HS-27A (cell line): ENCODE measurements at regions not wholly inside any gene's neighbourhood (a gene's known extent, or its start where the extent isn't known, plus 50 kb on each side); places are given as distances from the start of the nearest gene placed in this dataset.
"Not testable (repeated sequence)": the region's sequence is repeated elsewhere in the genome, so short reads cannot be mapped to it uniquely, and the experiment has no call there.

Experiments used
- DNase-seq: peaks from one replicate; pipeline ENCODE4 v3.0.0-alpha.2; 2012; ENCODE audit warnings: low read depth, missing footprints

DNA sequence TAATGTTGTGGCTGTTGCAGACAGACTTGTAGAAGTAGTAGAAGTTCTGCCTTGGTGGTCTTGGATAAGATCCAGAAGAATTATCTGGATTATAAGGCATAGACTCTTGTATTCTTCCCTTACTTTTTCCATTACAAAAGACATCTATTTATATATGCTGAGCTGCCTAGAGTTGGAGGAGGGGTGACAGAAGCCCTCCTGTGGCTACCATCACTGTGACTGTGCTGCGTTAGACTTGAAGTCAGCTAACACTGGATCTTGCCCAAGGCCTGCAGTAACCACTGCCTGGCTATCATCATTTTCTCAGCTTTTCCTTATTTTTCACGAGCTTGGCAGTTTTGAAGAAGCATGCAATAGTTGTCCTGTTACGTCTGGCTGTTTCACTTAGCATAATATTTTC lies 684.8 kb upstream of the BCHE start:
- DNase-seq: no peak

DNA sequence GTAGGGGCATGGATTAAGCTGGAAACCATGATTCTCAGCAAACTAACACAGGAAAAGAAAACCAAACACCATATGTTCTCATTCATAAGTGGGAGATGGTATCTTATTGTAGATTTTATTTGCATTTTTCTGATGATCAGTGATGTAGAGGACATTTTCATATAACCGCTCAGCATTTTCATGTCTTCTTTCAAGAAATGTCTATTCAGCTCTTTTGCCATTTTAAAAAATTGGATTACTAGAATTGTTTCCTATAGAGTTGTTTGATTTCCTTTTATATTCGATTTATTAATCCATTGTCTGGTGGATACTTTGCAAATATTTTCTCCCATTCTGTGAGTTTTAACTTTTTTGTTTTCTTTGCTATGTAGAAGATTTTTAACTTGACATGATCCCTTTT lies 682.2 kb upstream of the BCHE start:
- DNase-seq: no peak

DNA sequence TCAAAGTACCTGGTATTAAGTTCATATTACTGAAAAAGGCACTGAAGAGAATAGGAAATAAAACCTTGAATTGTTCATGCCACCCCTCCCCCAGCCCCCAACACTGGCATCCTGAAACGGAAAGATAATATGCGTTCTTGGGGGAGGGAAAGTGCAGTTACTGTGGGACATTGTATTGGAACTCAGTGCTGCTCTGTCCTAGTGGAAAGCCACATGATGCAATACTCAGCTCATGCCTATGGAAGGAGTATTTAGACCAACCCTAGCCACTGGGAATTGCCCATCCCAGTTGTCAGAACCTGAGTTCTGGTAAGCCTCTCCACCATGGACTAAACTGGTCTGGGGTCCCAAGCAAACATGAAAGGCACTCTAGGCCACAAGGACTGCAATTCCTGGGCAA lies 680.8 kb upstream of the BCHE start:
- no peak for DNase-seq

DNA sequence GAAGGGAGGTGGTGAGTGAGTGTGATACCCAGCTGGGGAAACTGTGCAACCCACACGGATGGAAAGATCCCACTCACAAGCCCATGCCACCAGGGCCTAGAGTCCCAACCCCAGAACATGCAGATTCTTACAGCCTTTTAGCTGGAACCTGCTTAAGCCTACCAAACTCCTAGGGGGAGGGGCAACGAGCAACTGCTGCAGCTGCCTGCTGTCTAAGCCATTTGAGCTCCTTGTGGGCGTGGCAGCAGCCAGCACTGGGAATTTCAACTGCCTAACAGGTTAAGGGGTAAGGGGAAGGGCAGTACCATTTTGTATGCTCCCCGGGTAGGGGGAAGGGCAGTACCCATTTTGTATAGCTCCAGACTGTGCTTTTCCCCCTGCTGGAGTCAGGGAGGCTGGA lies 673.2 kb upstream of the BCHE start:
- DNase-seq: no peak

DNA sequence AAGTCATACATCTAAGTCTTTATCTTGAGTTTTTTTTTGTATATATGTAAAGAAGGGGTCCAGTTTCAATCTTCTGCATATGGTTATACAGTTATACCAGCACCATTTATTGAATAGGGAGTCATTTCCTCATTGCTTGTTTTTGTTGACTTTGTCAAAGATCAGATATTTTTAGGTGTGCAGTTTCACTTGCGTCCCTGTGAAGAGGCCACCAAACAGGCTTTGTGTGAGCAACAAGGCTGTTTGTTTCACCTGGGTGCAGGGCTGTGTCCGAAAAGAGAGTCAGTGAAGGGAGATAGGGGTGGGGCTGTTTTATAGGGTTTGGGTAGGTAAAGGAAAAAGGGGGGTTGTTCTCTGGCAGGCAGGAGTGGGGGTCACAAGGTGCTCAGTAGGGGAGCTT lies 663.2 kb upstream of the BCHE start:
- DNase-seq: not testable (repeated sequence)

DNA sequence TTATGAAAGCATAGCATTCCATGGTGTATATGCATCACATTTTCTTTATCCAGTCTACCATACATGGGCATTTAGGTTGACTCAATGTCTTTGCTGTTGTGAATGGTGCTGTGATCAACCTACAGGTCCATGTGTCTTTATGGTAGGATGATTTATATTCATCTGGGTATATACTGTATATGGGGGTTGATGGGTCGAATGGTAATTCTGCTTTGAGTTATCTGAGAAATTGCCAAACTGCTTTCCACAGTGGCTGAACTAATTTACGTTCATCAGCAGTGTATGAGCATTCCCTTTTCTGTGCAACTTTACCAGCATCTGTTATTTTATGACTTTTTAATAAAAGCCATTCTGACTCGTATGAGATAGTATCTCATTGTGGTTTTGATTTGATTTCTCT lies 662.4 kb upstream of the BCHE start:
- DNase-seq: no peak

DNA sequence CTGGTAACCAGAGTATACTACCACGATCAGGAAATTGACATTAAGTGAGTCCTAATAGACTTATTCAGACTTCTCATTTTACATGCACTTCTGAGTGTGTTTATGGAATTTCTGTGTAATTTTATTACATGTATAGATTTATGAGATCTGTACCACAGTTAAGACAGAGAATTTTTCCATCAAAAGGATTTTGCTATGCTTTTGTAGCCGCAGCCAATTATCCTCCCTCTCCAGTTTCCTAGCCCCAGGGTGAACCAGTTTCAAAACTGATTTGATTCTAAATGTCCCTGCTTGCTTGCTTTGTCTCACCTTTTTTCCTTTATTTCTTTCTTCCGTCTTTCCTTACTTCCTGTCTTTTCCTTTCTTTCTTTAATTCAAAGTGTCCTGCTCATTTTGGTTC lies 661.2 kb upstream of the BCHE start:
- DNase-seq: no peak

DNA sequence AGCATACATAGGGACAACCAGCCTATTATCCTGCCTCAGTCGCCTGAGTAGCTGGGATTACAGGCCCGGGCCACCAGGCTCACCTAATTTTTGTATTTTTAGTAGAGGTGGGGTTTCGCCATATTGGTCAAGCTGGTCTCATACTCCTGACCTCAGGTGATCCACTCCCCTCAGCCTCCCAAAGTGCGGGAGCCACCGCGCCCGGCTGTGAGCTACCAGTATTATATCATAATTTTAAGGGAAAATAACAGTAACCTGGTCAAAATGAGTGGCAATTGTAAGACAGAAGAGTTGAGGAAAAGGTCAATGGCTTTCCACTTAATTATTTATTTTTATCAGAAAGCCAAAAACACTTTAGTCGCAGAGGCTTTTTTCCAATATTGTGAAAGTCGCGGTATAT lies 652.6 kb upstream of the BCHE start:
- no peak for DNase-seq

DNA sequence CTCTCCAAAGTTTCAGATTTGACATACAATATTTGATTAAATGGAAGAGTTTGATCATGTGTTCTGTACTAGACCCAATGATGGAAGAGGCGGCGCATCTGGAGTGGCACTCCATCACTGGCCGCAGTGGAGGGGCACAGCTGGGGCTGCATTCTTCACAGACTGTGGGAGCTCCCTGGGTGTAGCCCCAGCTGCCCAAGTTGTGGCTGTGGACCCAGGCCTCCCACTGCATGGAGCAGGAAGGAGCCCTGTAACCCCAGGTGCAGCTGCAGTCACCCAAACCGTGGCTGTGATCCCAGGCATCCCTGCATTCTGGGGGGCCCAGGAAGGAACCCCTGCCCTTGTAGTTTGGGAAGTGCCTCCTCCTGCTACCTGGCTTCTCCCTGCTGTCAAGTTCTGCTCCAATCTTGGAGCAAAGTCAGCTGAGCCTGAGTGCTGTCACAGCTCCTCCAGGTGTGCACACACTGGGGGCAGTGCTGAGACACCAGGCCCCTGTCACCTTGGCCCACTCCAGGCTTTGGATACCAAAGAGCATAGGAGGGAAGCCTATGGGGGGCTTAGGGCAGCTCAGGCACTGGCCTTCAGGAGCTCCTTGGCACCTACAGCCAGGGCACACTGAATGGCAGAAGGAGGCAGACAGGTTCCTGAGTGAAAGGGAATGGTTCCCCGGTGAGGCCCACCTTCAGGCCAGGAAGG lies 651.9 kb upstream of the BCHE start:
- no peak for DNase-seq

DNA sequence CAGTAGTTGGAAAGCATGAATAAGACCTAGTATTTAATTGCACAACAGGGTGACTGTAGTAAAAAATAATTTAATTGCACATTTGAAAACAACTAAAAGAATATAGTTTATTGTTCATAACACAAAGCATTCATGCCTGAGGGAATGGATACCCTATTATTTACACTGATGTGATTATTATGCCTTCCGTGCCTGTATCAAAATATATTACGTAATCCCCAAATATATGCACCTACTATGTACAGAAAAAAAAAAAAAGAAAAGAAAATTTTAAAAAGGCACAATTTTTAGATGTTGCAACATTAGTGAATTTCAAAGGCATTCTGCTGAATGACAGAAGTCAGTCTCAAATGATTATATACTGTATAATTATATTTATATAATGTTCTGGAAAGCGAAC lies 647.2 kb upstream of the BCHE start:
- no peak for DNase-seq

DNA sequence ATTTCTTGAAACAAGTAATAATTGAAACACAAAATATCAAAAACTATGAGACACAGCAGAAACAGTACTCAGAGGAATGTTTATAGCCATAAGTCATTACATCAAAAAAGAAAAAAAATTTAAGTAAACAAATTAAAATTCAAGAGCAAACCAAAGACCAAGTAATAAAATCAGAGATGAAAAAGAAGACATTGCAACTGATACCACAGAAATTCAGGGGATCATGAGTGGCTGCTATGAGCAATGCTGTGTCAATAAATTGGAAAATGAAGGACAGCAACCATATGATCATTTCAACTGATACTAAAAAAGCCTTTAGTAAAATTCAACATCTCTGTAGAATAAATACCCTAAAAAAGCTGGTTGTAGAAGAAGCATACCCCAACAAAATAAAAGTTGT lies 644.1 kb upstream of the BCHE start:
- no peak for DNase-seq

DNA sequence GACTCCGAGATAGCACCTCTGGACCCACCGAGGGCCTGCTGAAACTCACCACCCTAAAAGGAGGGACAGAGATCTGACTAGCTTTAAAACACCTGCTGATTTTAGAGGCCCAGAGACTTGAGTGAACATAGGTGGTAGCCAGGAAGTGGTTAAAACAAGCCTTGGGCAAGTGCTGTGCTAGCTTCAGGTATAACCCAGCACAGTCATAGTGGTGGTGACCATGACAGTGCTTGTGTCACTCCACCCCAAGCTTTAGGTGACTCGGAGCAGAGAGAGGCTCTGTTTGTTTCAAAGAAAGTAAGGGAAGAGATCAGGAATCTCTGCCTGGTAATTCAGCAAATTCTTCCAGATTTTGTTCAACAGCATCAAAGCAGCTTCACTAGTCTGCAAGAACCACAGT lies 641.1 kb upstream of the BCHE start:
- no peak for DNase-seq

DNA sequence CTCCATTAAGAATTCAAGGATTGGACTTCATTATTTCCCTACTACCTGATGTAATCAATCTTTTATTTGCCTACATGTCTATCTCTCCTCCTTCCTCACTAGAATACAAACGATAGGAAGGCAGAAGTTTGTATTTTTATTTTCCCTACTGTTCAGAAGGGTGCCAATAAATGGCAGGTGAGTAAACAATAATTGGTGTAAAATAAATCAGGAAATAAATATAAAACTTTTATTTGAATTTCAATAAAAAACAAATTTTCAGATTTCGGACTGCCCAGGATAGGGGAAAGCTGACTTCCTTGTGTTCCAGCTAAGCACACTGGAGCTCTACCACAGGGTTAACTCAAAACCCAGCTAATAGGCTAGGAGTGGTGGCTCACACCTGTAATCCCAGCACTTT lies 636.3 kb upstream of the BCHE start:
- no peak for DNase-seq

DNA sequence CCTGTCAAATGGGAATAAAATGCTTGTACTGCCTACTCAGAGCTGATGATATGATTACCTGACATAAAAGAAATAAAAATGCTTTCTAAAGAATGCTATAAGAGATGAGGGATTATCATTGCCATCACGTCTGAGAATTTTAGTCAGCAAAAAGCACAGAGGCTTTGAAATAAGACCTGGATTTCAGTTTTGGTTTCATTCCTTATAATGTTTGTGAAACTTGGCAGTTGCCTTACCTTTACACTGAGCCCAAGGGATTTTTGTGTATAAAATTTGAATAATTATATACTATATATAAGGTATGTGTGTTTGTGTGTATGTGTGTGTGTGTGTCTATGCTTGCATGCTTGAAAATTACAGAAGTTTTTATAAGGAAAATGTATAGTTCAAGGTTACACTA lies 634.8 kb upstream of the BCHE start:
- no peak for DNase-seq

DNA sequence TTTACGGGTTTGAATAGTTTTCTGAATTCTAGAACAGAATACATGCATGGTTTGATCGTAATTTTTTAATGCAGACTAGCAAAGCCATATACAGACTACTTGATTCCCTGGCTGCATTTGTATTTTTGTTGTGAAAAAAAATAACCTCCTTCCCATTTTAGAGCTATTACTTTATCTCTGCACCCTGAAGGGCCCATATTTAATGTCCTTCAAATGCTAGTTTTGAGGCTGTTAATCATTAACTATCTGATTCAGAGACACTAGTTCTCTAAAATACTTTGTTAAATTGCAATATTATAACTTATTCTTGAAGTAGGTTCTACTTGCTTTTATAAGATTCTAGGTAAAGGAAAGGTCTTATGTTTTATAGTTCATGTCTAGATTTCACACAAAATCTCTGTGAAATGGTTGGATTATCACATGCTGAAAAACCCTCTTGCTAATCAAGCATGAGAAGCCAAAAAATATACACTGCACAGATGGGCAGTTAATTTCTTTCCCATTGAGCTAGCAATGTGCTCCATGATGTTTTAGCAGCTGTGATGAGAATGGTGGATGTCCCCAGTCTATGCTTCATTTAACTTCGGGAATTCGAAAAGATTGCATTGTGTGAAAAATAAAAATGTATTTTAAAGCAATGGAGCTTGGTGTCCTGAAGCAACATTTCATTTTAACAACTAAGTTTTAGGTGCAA lies 634.0 kb upstream of the BCHE start:
- no peak for DNase-seq

DNA sequence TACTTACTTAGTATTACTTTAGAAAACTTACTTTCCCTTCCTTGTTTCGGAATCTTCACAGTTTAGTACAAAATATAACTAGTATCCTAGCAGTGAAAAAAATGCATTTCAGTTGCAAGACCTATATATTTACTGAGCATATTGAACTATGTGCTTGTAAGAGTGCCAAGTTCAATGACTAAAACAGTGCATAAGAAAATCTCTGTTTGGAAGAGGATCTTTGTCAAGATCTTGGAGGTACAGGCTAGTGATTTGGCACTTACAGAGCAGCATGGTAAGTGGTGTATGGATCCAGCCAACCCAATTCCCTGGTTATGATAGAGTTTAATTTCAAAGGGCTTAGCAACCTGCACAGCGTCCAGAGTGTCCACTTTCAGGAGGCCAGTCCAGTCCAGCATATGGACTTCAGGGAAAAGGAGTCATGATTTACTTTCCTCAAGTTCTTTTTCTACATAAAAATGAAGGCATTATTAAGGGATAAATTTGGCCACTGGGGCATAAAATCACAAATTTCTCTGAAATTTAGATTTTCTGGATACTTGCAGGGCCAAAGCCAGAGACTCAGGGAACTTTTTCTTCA lies 625.8 kb upstream of the BCHE start:
- no peak for DNase-seq

DNA sequence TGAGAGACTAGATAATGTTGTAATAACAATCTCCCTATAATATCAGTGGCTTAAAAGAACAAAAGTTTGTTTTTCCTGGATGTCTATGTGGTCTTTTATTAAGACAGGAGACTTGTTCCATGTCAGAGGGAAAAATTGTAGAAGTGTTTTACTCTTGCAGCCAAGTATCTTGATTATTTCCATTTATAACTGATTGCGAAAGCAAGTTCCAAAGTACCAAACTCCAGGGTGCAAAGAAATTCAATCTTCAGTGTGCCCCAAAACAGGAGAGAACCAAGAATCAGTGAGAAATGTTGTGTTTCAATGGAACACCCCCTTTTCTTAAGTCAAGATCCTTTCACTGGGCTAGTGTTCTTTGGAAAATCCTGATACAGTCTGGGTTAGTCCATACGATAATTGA lies 624.4 kb upstream of the BCHE start:
- DNase-seq: no peak

DNA sequence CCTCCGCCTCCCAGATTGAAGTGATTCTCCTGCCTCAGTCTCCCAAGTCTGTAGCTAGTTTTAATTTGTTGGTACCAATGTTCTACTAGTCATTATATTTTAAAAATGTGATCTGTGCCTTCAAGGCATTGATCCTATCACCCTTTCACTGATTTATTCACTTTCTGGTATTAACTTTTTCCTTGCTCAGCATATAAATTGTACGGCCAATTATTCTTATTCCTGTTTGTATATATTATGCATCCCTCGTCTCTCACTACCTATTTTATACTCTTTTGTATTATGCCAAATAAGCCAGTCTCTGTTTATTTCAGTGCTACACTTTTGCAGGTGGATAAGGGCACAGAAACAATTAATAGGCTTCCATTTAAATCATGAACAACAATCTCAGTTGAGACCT lies 620.2 kb upstream of the BCHE start:
- no peak for DNase-seq

DNA sequence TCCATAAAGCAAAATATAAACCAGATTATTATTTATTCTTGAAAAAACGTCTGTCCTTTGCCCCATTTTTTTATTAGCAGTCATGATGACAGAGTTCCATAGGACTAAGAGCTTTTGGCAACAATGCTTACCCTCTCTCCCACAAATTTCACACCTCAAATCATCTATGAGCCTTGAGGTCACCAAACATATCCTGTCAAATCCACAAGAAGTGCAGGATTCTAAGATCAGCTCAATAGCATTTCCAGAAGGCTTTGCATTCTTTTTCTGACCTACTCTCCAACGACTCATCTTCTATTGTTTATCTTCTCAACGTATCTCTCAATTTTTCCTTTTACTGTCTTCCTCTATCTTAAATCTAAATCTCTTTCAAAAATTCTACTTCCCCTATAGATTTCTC lies 619.1 kb upstream of the BCHE start:
- no peak for DNase-seq

DNA sequence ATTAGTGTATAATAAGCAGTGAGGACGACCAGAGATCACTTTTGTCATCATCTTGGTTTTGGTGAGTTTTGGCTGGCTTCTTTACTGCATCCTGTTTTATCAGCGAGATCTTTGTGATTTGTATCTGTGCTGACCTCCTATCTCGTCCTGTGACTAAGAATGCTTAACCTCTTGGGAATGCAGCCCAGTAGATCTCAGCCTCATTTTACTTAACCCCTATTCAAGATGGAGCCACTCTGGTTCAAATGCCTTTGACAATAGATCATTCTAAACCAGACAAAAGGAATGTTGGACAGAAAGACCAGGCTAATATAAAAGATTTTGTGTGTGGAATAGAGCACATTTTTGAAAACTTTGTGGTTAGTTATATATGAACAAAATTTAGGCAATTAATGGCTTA lies 618.5 kb upstream of the BCHE start:
- no peak for DNase-seq

DNA sequence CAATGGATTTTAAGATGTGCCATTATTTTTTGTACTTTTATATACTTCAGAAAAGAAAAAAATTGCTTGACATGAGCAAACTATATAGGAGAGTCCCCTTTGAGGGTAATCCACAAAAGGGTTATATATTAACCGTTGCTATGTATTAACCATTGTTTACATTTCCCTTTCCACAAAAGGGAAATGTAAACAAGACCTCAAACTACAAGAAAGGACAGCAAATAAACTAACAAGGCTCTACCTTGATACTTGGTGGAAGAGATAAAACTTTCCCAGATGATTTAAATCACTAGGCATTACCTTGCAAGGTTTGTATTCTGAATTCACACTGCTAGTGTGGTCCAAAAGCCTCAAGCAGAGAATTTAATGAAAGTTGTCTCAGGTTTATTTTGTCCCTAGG lies 616.3 kb upstream of the BCHE start:
- DNase-seq: no peak

DNA sequence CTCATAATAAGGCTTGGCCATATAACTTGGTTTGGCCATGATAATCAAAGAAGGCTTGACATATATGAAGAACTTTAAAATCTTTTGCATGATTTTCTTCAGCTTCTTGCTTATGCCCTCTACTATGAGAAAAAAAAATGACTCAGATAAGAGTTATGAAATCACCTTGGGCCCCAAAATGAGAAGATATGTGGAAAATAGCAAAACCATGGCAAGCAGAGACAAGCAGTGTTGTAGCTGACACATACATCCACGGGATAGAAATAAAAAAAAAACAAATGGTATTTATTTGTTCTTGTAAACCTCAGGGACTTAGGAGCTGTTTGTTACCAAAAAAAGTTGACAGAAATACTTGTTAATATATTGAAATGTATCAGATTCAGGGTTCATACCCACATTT lies 614.8 kb upstream of the BCHE start:
- no peak for DNase-seq

DNA sequence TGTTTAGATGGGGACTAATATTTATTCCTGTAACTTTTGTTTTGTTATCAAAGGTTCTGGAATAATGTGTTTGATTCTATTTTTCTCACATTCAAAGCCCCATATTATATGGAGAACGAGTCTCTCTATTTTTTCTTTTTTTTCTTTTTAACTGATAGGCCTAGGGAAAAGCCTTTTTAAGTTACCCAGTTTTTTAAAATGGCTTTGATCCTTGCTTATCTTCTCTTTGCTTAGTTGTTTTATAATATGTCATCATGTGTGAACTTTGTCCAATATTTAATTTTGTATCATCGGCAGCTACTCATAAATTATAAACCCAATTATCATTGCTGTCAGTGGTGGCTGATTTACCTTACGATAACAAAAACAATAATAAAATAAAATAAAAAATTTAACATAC lies 610.3 kb upstream of the BCHE start:
- no peak for DNase-seq

DNA sequence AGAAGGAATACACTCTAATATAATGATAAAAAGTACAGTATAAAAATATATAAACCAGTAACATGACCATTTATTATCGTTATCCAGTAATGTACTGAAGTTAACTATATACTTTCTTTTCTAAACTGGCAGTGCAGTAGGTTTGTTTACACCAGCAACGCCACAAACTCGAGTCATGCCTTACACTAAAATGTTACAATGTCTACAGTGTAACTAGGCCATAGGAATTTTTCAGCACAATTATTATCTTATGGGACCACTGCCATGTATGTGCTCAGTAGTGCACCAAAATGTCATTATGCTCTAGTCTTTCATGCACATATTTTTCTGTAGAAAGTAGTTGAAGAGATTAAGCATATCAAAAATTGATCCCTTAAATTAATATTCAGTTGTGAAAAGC lies 609.8 kb upstream of the BCHE start:
- no peak for DNase-seq
